SK-N-MC (cell line): ENCODE measurements at regions not wholly inside any gene's neighbourhood (a gene's known extent, or its start where the extent isn't known, plus 50 kb on each side); places are given as distances from the start of the nearest gene placed in this dataset.

ENCODE experiments used
- EZH2 ChIP-seq: fragments of 200-600 bp; sonication (generic); IDR thresholded peaks from one replicate; pipeline ENCODE4 v1.6.1; 2017; ENCODE audit warnings: antibody characterized with exemption
- POLR2AphosphoS5 ChIP-seq: IDR thresholded peaks from 2 replicates; pipeline ENCODE4 v1.6.1; 2012; ENCODE audit warnings: mild to moderate bottlenecking, low read depth, low read length, borderline replicate concordance

DNA sequence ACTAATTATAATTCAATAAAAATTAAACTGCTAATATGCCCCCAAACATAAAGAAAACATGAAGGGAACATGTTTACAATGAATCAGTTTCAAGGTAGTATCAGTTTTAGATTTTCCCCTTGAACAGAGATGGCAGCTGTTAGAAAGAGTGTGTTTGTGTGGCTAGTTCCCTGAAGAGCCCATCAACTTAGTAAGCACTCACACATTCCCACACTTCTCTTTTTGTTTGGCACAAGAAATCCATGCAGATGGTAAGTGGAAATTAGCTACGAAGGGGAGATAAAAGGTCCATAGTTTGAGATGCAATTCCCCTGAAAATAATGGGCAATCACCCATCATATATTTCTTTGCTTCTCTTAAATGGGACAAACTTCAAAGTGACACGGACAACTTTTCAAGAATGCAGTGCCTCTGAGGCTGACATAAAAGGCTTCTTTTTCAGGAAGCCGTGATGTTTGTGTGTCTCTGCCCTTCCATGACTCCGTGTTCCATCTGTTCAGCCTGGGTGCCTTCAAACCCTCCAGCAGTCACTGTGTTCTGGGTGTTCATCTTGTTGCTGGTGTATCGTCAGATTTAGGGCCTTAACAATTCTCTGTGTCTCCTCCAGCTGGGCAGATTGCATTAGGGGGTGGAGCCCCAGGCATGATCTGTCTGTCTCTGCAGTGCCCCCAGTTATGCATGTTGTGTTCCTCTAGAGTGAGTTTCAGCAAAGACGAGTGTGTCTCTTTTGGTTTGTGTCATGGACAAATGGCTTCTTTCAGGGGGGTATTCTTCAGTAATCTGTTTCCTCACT, 259.5 kb upstream of the NPY start:
- TF ChIP-seq POLR2AphosphoS5 (no peak), EZH2 (no peak)
